Smooth muscle cell (in vitro differentiated cells): ENCODE measurements at regions not wholly inside any gene's neighbourhood (a gene's known extent, or its start where the extent isn't known, plus 50 kb on each side); places are given as distances from the start of the nearest gene placed in this dataset.

Experiments
- DNase-seq: peaks from one replicate; lab custom pipeline; 2025; ENCODE audit not compliant: unreplicated experiment; lab: John Stamatoyannopoulos, UW
- H2AFZ ChIP-seq: fragments of 200-600 bp; sonication (generic); 2 replicates; pipeline ENCODE4 v1.6.0; 2016; ENCODE audit warnings: antibody characterized with exemption, low read depth, mild to moderate bottlenecking
- H3F3A ChIP-seq: fragments of 200-600 bp; sonication (generic); 2 replicates; pipeline ENCODE4 v1.6.0; 2017; ENCODE audit warnings: antibody characterized with exemption, low read depth
- H3K27ac ChIP-seq: fragments of 200-600 bp; sonication (generic); 2 replicates; pipeline ENCODE4 v1.5.1; 2016; ENCODE audit warnings: low read depth, mild to moderate bottlenecking
- H3K27me3 ChIP-seq: fragments of 200-600 bp; sonication (generic); 2 replicates; pipeline ENCODE4 v1.6.1; 2016; ENCODE audit warnings: low read depth, mild to moderate bottlenecking
- H3K36me3 ChIP-seq: fragments of 200-600 bp; sonication (generic); 2 replicates; pipeline ENCODE4 v1.5.1; 2016; ENCODE audit warnings: low read depth
- H3K4me1 ChIP-seq: fragments of 200-600 bp; sonication (generic); 2 replicates; pipeline ENCODE4 v1.5.1; 2016; ENCODE audit warnings: low read depth
- H3K4me2 ChIP-seq: fragments of 200-600 bp; sonication (generic); 2 replicates; pipeline ENCODE4 v1.6.0; 2016; ENCODE audit warnings: mild to moderate bottlenecking
- H3K4me3 ChIP-seq: fragments of 200-600 bp; sonication (generic); 2 replicates; pipeline ENCODE4 v1.5.1; 2016; ENCODE audit warnings: mild to moderate bottlenecking
- H3K79me2 ChIP-seq: fragments of 200-600 bp; sonication (generic); 2 replicates; pipeline ENCODE4 v1.6.0; 2016; ENCODE audit warnings: low read depth, mild to moderate bottlenecking
- H3K9ac ChIP-seq: fragments of 200-600 bp; sonication (generic); 2 replicates; pipeline ENCODE4 v1.6.0; 2016; ENCODE audit warnings: low read depth
- H3K9me3 ChIP-seq: fragments of 200-600 bp; sonication (generic); replicated peaks from 2 replicates; pipeline ENCODE4 v1.5.1; 2016; ENCODE audit warnings: low read depth
- H4K20me1 ChIP-seq: fragments of 200-600 bp; sonication (generic); 2 replicates; pipeline ENCODE4 v1.6.0; 2016; ENCODE audit warnings: low read depth
- CTCF ChIP-seq: fragments of 200-600 bp; sonication (generic); IDR thresholded peaks from 2 replicates; pipeline ENCODE4 v1.5.1; 2017; ENCODE audit warnings: borderline replicate concordance, mild to moderate bottlenecking, antibody characterized with exemption; ENCODE audit not compliant: insufficient read depth, poor library complexity, severe bottlenecking
- WGBS: methylation state at CpG from one replicate; pipeline ENCODE4 v1.1.7; 2016; ENCODE audit warnings: low lambda C conversion rate; 5-methylcytosine and 5-hydroxymethylcytosine counted together

- no peak overlapping the region for H3K4me2 ChIP-seq
- no peaks in the 10 kb centered on the region for H3K27me3 ChIP-seq
- no peak for DNase-seq
- 88% methylated on average over 3 of the region's 3 CpGs for WGBS
- H3K9ac ChIP-seq, result no peak overlapping the region
- no peaks in the 10 kb centered on the region for H3K79me2 ChIP-seq
- H3K9me3 ChIP-seq, result no peaks in the 10 kb centered on the region
- H3K36me3 ChIP-seq, result no peaks in the 10 kb centered on the region
- H4K20me1 ChIP-seq, result no peaks in the 10 kb centered on the region
- no peak overlapping the region for H3K27ac ChIP-seq
- no peak overlapping the region for H2AFZ ChIP-seq
- H3K4me1 ChIP-seq, result peaks cover 6% of the 10 kb centered on the region
- no peak for TF ChIP-seq CTCF
- H3F3A ChIP-seq, result no peaks in the 10 kb centered on the region
- H3K4me3 ChIP-seq, result no peak overlapping the region
These were observed 894.4 kb downstream of the SORCS3 start for GRCh38 chr10:105535478-105535877.

- Histone ChIP-seq H3K36me3 (no peaks in the 10 kb centered on the region), H3K27me3 (no peaks in the 10 kb centered on the region), H2AFZ (no peak overlapping the region), H3K27ac (no peak overlapping the region), H3K9ac (no peak overlapping the region), H3K4me2 (no peak overlapping the region), H4K20me1 (no peaks in the 10 kb centered on the region), H3K4me1 (peaks cover 6% of the 10 kb centered on the region), H3K4me3 (no peak overlapping the region), H3K79me2 (no peaks in the 10 kb centered on the region), H3K9me3 (no peaks in the 10 kb centered on the region), H3F3A (no peaks in the 10 kb centered on the region)
- TF ChIP-seq CTCF, result no peak
- 69% methylated on average over 1 of the region's 1 CpG for WGBS
- no peak for DNase-seq
These were observed 893.0 kb downstream of the SORCS3 start for GRCh38 chr10:105534086-105534485.

GRCh38 chr10:105516511-105516910 lies 875.4 kb downstream of the SORCS3 start:
- H3K36me3 ChIP-seq, result no peaks in the 10 kb centered on the region
- no peak overlapping the region for H3K4me3 ChIP-seq
- H3K9me3 ChIP-seq, result no peaks in the 10 kb centered on the region
- no peaks in the 10 kb centered on the region for H4K20me1 ChIP-seq
- WGBS, result 87% methylated on average over 2 of the region's 2 CpGs
- no peak for TF ChIP-seq CTCF
- no peaks in the 10 kb centered on the region for H3F3A ChIP-seq
- no peak for DNase-seq
- no peak overlapping the region for H3K4me2 ChIP-seq
- H3K9ac ChIP-seq, result no peak overlapping the region
- peaks cover 11% of the 10 kb centered on the region for H3K27me3 ChIP-seq
- no peaks in the 10 kb centered on the region for H3K4me1 ChIP-seq
- no peak overlapping the region for H3K27ac ChIP-seq
- no peaks in the 10 kb centered on the region for H3K79me2 ChIP-seq
- no peak overlapping the region for H2AFZ ChIP-seq

GRCh38 chr10:105514106-105514505 lies 873.0 kb downstream of the SORCS3 start:
- Histone ChIP-seq H3K4me1 (no peaks in the 10 kb centered on the region), H3K9ac (no peak overlapping the region), H3K27ac (no peak overlapping the region), H3K36me3 (no peaks in the 10 kb centered on the region), H3K27me3 (peaks cover 8% of the 10 kb centered on the region), H4K20me1 (no peaks in the 10 kb centered on the region), H3K9me3 (no peaks in the 10 kb centered on the region), H3K4me2 (no peak overlapping the region), H3K4me3 (no peak overlapping the region), H2AFZ (no peak overlapping the region), H3K79me2 (no peaks in the 10 kb centered on the region), H3F3A (no peaks in the 10 kb centered on the region)
- WGBS, result 89% methylated on average over 7 of the region's 7 CpGs
- no peak for TF ChIP-seq CTCF
- DNase-seq, result no peak
